GM12873 (cell line): ENCODE measurements at regions not wholly inside any gene's neighbourhood (a gene's known extent, or its start where the extent isn't known, plus 50 kb on each side); places are given as distances from the start of the nearest gene placed in this dataset.

Experiments used
- CTCF ChIP-seq: IDR thresholded peaks from 2 replicates; pipeline ENCODE4 v1.5.1; 2012; ENCODE audit warnings: low read depth, mild to moderate bottlenecking, moderate library complexity, low read length, control low read depth; ENCODE audit not compliant: insufficient read depth; ENCODE audit errors: missing control alignments

- no peak for TF ChIP-seq CTCF
Measured at GRCh38 chr18:72180689-72181088, 363.5 kb downstream of the CBLN2 start.

DNA sequence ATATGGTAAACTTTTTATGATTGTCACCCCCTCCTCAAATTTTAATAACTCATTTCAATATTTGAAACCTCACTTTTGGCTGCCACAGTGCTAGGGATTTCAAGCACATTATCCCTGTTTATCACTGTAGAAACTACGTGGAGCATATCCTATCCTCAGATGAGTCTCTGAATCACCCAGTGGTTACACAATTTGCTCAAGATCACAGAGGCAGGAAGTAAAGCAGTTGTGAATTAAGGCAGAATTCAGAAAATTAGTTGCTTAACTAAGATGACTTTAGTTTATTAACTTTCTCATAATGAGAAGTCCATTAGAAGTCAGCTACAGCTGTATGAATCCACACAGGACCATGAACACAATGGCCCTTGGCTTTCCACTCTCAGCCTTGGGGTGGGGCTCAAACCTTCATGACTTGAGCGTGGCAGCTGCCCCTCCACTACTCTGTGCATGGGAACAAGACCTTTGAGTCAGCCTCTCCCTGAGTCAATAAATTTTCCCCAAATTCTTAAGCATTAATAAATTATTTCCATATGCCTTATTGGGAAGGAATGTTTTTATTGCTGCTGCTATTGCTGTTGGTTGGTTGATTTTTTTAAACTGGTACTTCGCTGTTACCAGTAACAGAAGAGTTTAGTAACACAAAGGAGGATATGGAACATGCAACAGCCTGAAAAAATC, 369.0 kb downstream of the CBLN2 start:
- no peak for TF ChIP-seq CTCF

DNA sequence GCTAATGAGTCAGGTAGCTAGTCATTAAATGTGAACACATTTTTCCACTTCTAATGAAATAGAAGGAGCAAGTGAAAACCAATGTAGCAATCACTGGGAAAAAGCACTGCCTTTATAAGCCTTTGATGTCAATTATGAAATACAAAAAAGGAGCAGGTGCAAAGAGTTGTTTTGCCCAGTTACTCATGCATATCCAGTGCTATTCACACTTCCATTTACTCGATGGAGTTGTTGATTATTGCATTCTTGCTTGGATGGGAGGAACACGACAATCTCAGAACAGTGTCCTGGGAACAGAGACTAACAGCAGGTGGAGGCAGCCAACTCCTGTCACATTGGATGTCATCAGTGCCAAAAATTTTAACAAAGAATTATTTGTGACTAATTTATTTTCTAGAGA, 372.5 kb downstream of the CBLN2 start:
- TF ChIP-seq CTCF: no peak

DNA sequence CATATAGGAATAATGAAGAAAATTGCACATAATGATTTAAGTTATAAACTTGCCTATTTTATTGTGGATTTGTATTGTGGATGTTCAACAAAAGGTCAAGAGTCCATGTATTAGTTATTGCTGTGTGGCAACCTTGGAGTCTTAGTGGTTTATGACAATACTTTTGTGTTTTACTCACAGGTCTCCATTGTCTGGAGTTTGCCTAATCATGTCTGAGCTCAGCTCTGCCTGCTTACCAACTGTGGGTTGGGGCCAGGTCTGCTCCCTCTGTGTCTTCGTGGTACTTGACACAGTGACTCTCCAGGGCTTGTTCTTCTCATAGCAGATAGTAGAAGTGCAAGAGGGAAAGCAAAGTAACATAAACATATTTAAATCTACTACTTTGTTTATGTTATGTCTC, 382.5 kb downstream of the CBLN2 start:
- no peak for TF ChIP-seq CTCF

GRCh38 chr18:72160510-72161445, 383.4 kb downstream of the CBLN2 start:
- TF ChIP-seq CTCF: no peak

- no peak for TF ChIP-seq CTCF
Measured at GRCh38 chr18:72155327-72155726, 388.8 kb downstream of the CBLN2 start.

- TF ChIP-seq CTCF: no peak
Measured at GRCh38 chr18:72154926-72155325, 389.2 kb downstream of the CBLN2 start.
